Upper lobe of right lung (tissue), 1 donor: ENCODE measurements at regions not wholly inside any gene's neighbourhood (a gene's known extent, or its start where the extent isn't known, plus 50 kb on each side); places are given as distances from the start of the nearest gene placed in this dataset.
"Not testable (repeated sequence)": the region's sequence is repeated elsewhere in the genome, so short reads cannot be mapped to it uniquely, and the experiment has no call there.

ENCODE experiments used
- ATAC-seq: fragments of 200-7000 bp; cut with Tn5 transposase; one replicate; pipeline ENCODE4 v1.9.1; 2020; ENCODE audit warnings: mild to moderate bottlenecking, moderate library complexity
- DNase-seq: peaks from one replicate; pipeline ENCODE4 v3.0.0-alpha.2; 2020
- H3K27ac ChIP-seq: fragments of 200-600 bp; one replicate; pipeline ENCODE4 v1.8.0; 2022
- H3K27me3 ChIP-seq: fragments of 200-600 bp; one replicate; pipeline ENCODE4 v1.8.0; 2022; ENCODE audit warnings: mild to moderate bottlenecking
- H3K36me3 ChIP-seq: fragments of 200-600 bp; one replicate; pipeline ENCODE4 v1.8.0; 2022
- H3K4me1 ChIP-seq: fragments of 200-600 bp; one replicate; pipeline ENCODE4 v1.8.0; 2022
- H3K4me3 ChIP-seq: fragments of 200-600 bp; one replicate; pipeline ENCODE4 v1.8.0; 2022; ENCODE audit warnings: mild to moderate bottlenecking
- H3K9me3 ChIP-seq: fragments of 200-600 bp; one replicate; pipeline ENCODE4 v1.8.0; 2022
- CTCF ChIP-seq: fragments of 200-600 bp; IDR thresholded peaks from one replicate; pipeline ENCODE4 v1.8.0; 2022; ENCODE audit warnings: antibody characterized with exemption
- intact Hi-C: fragments of 100-400 bp; cut with DNase I; formaldehyde crosslinking; loops from one replicate; pipeline ENCODE4 v1.11.0; 2022
- donor health status: DM: no; HTN: yes; CAD: no; lungs with severe emphysema.

- Histone ChIP-seq H3K4me1 (peaks cover 6% of the 10 kb centered on the region), H3K4me3 (no peak overlapping the region), H3K9me3 (no peaks in the 10 kb centered on the region), H3K36me3 (no peaks in the 10 kb centered on the region), H3K27me3 (no peaks in the 10 kb centered on the region), H3K27ac (no peak overlapping the region)
- intact Hi-C loops, result no loop called here
- ATAC-seq (no peak), DNase-seq (no peak)
- TF ChIP-seq CTCF, result no peak
Measured at GRCh38 chr15:62412686-62413085, 247.6 kb upstream of the C2CD4B start.

DNA sequence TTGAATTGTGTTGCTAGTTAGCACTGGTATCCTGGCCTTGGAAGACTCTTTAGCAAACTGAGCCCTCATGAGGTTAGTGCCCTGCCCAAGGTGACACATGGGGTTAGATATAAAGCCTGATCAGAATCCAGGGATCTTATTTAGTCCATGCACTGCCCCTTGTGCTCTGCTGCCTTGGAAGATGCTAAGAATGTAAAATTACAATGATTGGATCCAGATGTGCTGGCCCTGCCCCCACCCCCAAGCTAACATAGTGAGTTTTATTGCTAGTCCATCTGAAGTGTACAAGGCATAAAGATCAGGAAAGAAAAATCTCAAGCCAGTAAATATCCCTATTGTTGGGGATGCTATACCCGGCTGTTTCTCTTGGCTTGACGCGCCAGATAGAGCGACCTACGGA is 248.1 kb upstream of the C2CD4B start:
- intact Hi-C loops, result no loop called here
- H3K4me1 ChIP-seq, result peaks cover 6% of the 10 kb centered on the region
- no peaks in the 10 kb centered on the region for H3K9me3 ChIP-seq
- no peak for ATAC-seq
- H3K27me3 ChIP-seq, result no peaks in the 10 kb centered on the region
- no peaks in the 10 kb centered on the region for H3K36me3 ChIP-seq
- H3K27ac ChIP-seq, result no peak overlapping the region
- H3K4me3 ChIP-seq, result no peak overlapping the region
- no peak for DNase-seq
- TF ChIP-seq CTCF, result no peak

DNA sequence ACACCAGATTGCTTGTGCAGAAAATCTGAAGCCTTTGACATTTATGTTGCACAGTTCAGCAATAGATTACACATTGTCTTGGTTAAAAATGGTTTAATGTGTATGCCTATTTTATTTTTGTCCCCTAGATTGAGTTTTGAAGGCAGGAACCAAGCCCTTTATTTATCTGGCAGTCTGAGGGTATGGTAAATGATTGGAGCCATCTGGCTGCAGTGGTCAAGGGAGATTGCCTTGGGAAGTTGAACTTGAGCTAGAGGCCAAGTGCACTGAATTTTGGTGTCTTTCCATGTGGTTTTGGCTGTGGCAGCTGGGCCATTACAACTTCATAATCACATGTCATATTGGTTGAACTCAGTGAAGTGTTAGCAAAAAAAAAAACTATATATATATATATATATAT is 248.7 kb upstream of the C2CD4B start:
- intact Hi-C loops, result no loop called here
- Histone ChIP-seq H3K27ac (no peak overlapping the region), H3K4me3 (no peak overlapping the region), H3K9me3 (no peaks in the 10 kb centered on the region), H3K36me3 (no peaks in the 10 kb centered on the region), H3K4me1 (peaks cover 6% of the 10 kb centered on the region), H3K27me3 (no peaks in the 10 kb centered on the region)
- TF ChIP-seq CTCF, result no peak
- no peak for ATAC-seq
- DNase-seq, result no peak

GRCh38 chr15:62415498-62415897 is 250.4 kb upstream of the C2CD4B start:
- Histone ChIP-seq H3K27ac (no peak overlapping the region), H3K27me3 (no peaks in the 10 kb centered on the region), H3K4me1 (peaks cover 6% of the 10 kb centered on the region), H3K4me3 (no peak overlapping the region), H3K9me3 (no peaks in the 10 kb centered on the region), H3K36me3 (no peaks in the 10 kb centered on the region)
- ATAC-seq (no peak), DNase-seq (no peak)
- TF ChIP-seq CTCF, result no peak
- intact Hi-C loops, result no loop called here

DNA sequence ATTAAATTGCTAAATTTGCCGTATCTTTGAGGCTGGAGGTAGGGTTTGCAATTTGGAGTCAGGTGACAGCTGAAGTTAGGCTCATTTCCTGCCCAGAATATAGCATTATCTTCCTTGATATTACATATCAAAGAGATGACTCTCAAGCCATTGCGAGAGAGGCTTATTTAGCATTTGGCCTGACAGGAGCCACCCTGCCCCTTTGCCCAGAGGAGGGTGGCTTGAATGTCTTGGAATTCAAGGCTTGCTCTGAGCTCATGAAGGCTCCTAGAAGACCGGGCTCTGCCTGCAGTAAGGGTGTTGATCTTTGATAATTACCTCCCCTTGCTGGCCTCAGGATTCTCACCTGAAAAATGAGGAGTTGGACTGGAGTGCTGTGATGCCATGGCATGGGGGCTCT is 251.4 kb upstream of the C2CD4B start:
- TF ChIP-seq CTCF, result no peak
- intact Hi-C loops, result no loop called here
- no peaks in the 10 kb centered on the region for H3K9me3 ChIP-seq
- H3K27ac ChIP-seq, result no peak overlapping the region
- DNase-seq (no peak), ATAC-seq (no peak)
- H3K27me3 ChIP-seq, result no peaks in the 10 kb centered on the region
- peaks cover 6% of the 10 kb centered on the region for H3K4me1 ChIP-seq
- H3K36me3 ChIP-seq, result no peaks in the 10 kb centered on the region
- H3K4me3 ChIP-seq, result no peak overlapping the region

DNA sequence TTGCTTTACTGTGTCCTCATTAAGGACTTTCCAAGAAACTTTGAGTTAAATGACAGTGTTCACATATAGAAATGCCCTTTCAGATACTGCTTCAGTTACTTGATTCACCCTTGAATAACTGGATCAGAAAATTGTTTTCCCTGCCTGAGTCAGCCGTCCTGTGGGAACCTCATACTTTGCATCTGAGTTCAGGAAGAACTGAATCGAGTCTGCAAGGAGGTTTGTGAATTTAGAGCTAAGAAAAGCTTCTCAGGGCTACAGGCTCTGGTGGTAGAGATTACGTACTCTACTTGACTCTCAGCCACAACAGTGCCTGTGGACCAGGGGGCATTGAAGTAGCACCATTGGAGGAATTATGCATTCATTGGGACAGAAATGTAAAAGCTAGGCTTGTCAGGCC is 252.4 kb upstream of the C2CD4B start:
- no peak overlapping the region for H3K27ac ChIP-seq

GRCh38 chr15:62418496-62418895 is 253.4 kb upstream of the C2CD4B start:
- H3K9me3 ChIP-seq, H3K27me3 ChIP-seq, ATAC-seq, H3K27ac ChIP-seq, H3K4me1 ChIP-seq, H3K4me3 ChIP-seq, H3K36me3 ChIP-seq, intact Hi-C loops, DNase-seq: not testable (repeated sequence)

More for the DNA sequence above, 252.4 kb upstream of the C2CD4B start:
- no peak for ATAC-seq
- no peak for DNase-seq
- Histone ChIP-seq H3K36me3 (no peaks in the 10 kb centered on the region), H3K4me3 (no peak overlapping the region), H3K4me1 (peaks cover 6% of the 10 kb centered on the region), H3K27me3 (no peaks in the 10 kb centered on the region), H3K9me3 (no peaks in the 10 kb centered on the region)
- TF ChIP-seq CTCF, result no peak
- intact Hi-C loops, result no loop called here
